MM.1S (cell line): ENCODE measurements at regions not wholly inside any gene's neighbourhood (a gene's known extent, or its start where the extent isn't known, plus 50 kb on each side); places are given as distances from the start of the nearest gene placed in this dataset.

Experiments
- DNase-seq: peaks from one replicate; pipeline ENCODE4 v3.0.0-alpha.2; 2015
- H2AFZ ChIP-seq: fragments of 300-600 bp; sonication (generic); 2 replicates; pipeline ENCODE4 v1.6.0; 2016; ENCODE audit warnings: antibody characterized with exemption, low read length
- H3F3A ChIP-seq: fragments of 300-600 bp; sonication (generic); 2 replicates; pipeline ENCODE4 v1.6.1; 2016; ENCODE audit warnings: mild to moderate bottlenecking, antibody characterized with exemption, low read length, moderate library complexity, mixed read lengths; ENCODE audit not compliant: insufficient read depth
- H3K27ac ChIP-seq: fragments of 300-600 bp; sonication (generic); 2 replicates; pipeline ENCODE4 v1.5.1; 2016; ENCODE audit warnings: mild to moderate bottlenecking, low read length
- H3K27me3 ChIP-seq: fragments of 300-600 bp; sonication (generic); replicated peaks from 2 replicates; pipeline ENCODE4 v1.6.0; 2016; ENCODE audit warnings: low read length; ENCODE audit not compliant: insufficient read depth
- H3K36me3 ChIP-seq: fragments of 300-600 bp; sonication (generic); replicated peaks from 2 replicates; pipeline ENCODE4 v1.6.1; 2016; ENCODE audit warnings: mild to moderate bottlenecking, low read length, mixed read lengths; ENCODE audit not compliant: insufficient read depth
- H3K4me1 ChIP-seq: fragments of 300-600 bp; sonication (generic); 2 replicates; pipeline ENCODE4 v1.6.1; 2016; ENCODE audit warnings: low read length, mixed read lengths
- H3K4me2 ChIP-seq: fragments of 300-600 bp; sonication (generic); 2 replicates; pipeline ENCODE4 v1.6.0; 2016; ENCODE audit warnings: low read depth, low read length
- H3K4me3 ChIP-seq: fragments of 300-600 bp; sonication (generic); 2 replicates; pipeline ENCODE4 v1.5.1; 2016; ENCODE audit warnings: low read length, mixed read lengths
- H3K79me2 ChIP-seq: fragments of 300-600 bp; sonication (generic); 2 replicates; pipeline ENCODE4 v1.6.1; 2016; ENCODE audit warnings: mixed run types, low read length, mixed read lengths
- H3K9ac ChIP-seq: fragments of 300-600 bp; sonication (generic); 2 replicates; pipeline ENCODE4 v1.6.1; 2016; ENCODE audit warnings: low read length, mixed read lengths
- H3K9me2 ChIP-seq: fragments of 300-600 bp; sonication (generic); replicated peaks from 2 replicates; pipeline ENCODE4 v1.6.1; 2016; ENCODE audit warnings: mild to moderate bottlenecking, low read length, mixed read lengths; ENCODE audit not compliant: insufficient read depth
- H3K9me3 ChIP-seq: fragments of 300-600 bp; sonication (generic); replicated peaks from 2 replicates; pipeline ENCODE4 v1.6.1; 2016; ENCODE audit warnings: mild to moderate bottlenecking, low read length, mixed read lengths; ENCODE audit not compliant: insufficient read depth
- H4K20me1 ChIP-seq: fragments of 300-600 bp; sonication (generic); 2 replicates; pipeline ENCODE4 v1.6.1; 2016; ENCODE audit warnings: mild to moderate bottlenecking, low read length, moderate library complexity, mixed read lengths; ENCODE audit not compliant: insufficient read depth
- CTCF ChIP-seq: fragments of 300-600 bp; sonication (generic); IDR thresholded peaks from 2 replicates; pipeline ENCODE4 v1.5.1; 2016; ENCODE audit warnings: antibody characterized with exemption, low read length, mixed read lengths
- EZH2 ChIP-seq: fragments of 300-600 bp; sonication (generic); optimal IDR thresholded peaks from 2 replicates; pipeline ENCODE3; 2017; ENCODE audit warnings: low read depth, mild to moderate bottlenecking, antibody characterized with exemption, low read length, mixed read lengths
- EZH2phosphoT487 ChIP-seq: fragments of 300-600 bp; sonication (generic); IDR thresholded peaks from 2 replicates; pipeline ENCODE4 v1.6.1; 2018; ENCODE audit warnings: antibody characterized with exemption, low read length

GRCh38 chr18:78543201-78543725, 436.4 kb upstream of the SALL3 start:
- DNase-seq = no peak
- Histone ChIP-seq H3K79me2 (no peaks in the 10 kb centered on the region), H3K27me3 (no peaks in the 10 kb centered on the region), H2AFZ (no peak overlapping the region), H4K20me1 (no peaks in the 10 kb centered on the region), H3K9me2 (no peaks in the 10 kb centered on the region), H3K9ac (no peak overlapping the region), H3F3A (no peaks in the 10 kb centered on the region), H3K4me1 (no peaks in the 10 kb centered on the region), H3K4me3 (no peak overlapping the region), H3K4me2 (no peak overlapping the region), H3K27ac (no peak overlapping the region), H3K36me3 (no peaks in the 10 kb centered on the region), H3K9me3 (no peaks in the 10 kb centered on the region)
- TF ChIP-seq CTCF (no peak), EZH2 (no peak), EZH2phosphoT487 (no peak)

- Histone ChIP-seq H3K27me3 (no peaks in the 10 kb centered on the region), H3F3A (no peaks in the 10 kb centered on the region), H3K4me1 (no peaks in the 10 kb centered on the region), H3K4me3 (no peak overlapping the region), H3K4me2 (no peak overlapping the region), H2AFZ (no peak overlapping the region), H3K36me3 (no peaks in the 10 kb centered on the region), H3K79me2 (no peaks in the 10 kb centered on the region), H3K9ac (no peak overlapping the region), H3K9me2 (no peaks in the 10 kb centered on the region), H4K20me1 (no peaks in the 10 kb centered on the region), H3K9me3 (no peaks in the 10 kb centered on the region), H3K27ac (no peak overlapping the region)
- no peak for DNase-seq
- TF ChIP-seq EZH2 (no peak), EZH2phosphoT487 (no peak), CTCF (no peak)
These were observed 433.3 kb upstream of the SALL3 start for GRCh38 chr18:78546281-78546680.

GRCh38 chr18:78547817-78548216, 431.8 kb upstream of the SALL3 start:
- H3F3A ChIP-seq = no peaks in the 10 kb centered on the region
- H3K27ac ChIP-seq = no peak overlapping the region
- H3K79me2 ChIP-seq = no peaks in the 10 kb centered on the region
- H3K36me3 ChIP-seq = no peaks in the 10 kb centered on the region
- H3K9me3 ChIP-seq = no peaks in the 10 kb centered on the region
- no peaks in the 10 kb centered on the region for H3K9me2 ChIP-seq
- no peak overlapping the region for H3K4me3 ChIP-seq
- no peak overlapping the region for H2AFZ ChIP-seq
- H3K9ac ChIP-seq = no peak overlapping the region
- no peak for DNase-seq
- H3K27me3 ChIP-seq = no peaks in the 10 kb centered on the region
- H3K4me1 ChIP-seq = no peaks in the 10 kb centered on the region
- TF ChIP-seq EZH2phosphoT487 = no peak
- TF ChIP-seq CTCF = no peak
- no peak overlapping the region for H3K4me2 ChIP-seq
- no peaks in the 10 kb centered on the region for H4K20me1 ChIP-seq
